ENCODE measurements at regions not wholly inside any gene's neighbourhood (a gene's known extent, or its start where the extent isn't known, plus 50 kb on each side); places are given as distances from the start of the nearest gene placed in this dataset.

DNA sequence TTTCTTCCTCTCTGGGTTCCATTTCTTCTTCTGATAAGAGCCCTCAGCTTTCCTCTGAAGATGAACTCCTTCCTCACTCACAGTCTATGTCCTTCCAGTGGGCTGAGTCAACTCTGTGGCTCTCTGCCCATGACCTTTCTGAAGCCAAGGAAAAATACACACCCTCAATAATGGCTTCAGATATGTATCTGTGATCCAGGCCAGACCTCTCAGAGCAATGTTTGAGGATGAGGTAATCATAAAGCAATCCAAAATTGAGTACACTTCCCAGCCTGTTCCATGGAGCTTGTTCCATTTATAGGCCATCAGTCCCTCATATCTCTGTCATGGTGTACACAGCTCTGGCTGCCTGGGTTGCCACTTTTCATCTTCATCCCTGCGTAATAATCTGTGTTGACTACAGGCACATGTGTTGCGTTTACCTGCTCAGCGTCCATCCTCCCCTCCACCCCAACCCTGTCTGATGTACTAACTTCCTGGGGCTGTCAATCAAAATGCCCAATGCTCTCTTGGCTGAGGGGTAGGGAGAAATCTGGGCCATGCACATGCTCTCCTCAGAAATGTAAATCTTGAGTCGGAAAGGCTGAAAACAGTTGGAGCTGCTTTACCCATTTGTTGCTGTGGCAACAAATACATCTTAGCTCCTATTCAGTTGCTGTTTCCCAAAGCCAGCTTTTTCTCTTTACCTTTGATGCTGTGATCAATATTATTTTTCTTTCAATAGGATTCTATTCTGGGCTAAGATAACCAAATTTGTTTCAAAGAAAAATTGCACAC is 377.8 kb upstream of the TMEM132C start:
- DNase-seq (ENCODE audit: low read depth) = no peak

- DNase-seq (ENCODE audit: low read depth) = no peak
Measured at GRCh38 chr12:127893895-127894609, 372.9 kb upstream of the TMEM132C start.

DNA sequence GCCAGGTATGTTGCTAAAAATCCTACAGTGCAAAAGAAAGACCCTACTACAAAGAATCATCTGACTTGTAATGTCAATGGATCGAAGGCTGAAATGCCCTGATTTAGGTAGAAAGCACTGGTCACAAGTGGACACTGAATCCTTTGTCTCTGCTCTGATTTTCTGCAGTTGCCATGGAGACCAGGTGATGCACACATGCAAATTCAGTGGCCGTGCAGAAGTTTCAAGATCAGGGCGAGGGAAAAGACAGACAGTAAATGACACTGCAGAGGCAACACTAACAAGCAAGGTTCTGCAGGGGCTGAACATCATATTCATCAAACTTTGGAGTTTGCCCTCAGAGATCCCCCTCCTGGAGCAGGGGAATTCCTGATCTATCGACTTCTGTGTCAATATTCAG is 370.3 kb upstream of the TMEM132C start:
- no peak for DNase-seq (ENCODE audit: low read depth)

- no peak for DNase-seq (ENCODE audit: low read depth)
Measured at GRCh38 chr12:127898616-127899015, 368.4 kb upstream of the TMEM132C start.

DNA sequence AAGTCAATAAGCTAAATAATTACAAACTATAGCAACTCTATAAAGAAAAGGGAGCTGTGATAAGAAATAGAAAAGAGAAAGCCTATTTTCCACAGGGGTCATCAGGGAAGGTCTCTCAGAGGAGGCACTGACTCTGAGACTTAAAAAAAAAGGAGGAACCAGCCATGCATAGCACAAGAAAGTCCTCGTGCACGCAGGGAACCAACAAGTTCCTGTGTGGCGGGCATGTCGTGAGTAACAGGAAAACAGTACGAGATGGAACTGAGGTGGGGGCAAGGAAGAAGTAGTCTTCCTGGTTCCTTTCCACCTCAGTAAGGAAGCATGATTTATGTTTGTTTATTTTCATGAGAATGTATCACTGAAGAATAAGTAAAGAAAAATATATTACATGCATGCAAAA is 367.0 kb upstream of the TMEM132C start:
- no peak for DNase-seq (ENCODE audit: low read depth)

DNA sequence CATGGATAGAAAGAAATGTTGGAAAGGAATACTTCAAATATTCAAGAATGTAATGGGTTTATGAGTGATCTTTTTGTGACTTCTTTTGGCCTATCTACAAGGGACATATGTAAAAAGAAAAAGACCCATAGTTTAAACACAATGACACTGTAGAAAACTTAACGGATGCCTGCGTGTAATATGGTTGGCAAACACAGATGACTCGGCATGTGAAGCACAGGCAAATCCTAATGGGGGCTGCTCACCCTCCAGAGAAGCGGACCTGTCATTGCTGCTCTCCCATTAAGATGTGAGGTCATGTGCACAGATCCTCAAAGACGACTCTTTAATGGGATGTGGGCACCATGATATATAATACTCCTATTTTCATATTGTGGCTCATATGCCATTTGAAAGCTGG is 366.6 kb upstream of the TMEM132C start:
- DNase-seq (ENCODE audit: low read depth) = no peak

DNA sequence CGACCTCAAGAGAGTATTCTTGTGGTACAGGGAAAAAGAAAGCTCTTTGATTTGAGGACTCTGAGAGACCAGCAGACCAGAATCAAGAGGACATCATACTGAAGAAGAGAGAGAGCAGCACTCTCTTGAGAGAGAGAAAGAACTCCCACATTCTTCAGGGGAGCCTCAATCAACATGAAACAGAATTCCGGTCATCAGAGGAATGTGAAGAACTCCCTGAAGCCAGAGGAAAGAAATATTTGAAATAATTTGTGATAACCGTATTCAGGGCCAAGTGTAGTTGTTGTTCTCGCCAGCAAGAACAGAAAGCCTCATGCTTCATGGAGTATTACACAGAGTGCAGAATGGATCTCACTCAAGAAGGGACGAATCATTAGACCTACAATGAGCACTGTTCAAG is 363.8 kb upstream of the TMEM132C start:
- DNase-seq (ENCODE audit: low read depth) = no peak

GRCh38 chr12:127909041-127909440 is 357.9 kb upstream of the TMEM132C start:
- no peak for DNase-seq (ENCODE audit: low read depth)

GRCh38 chr12:127911291-127911690 is 355.7 kb upstream of the TMEM132C start:
- DNase-seq (ENCODE audit: low read depth) = no peak

GRCh38 chr12:127912035-127912665 is 354.8 kb upstream of the TMEM132C start:
- DNase-seq (ENCODE audit: low read depth) = no peak

- no peak for DNase-seq (ENCODE audit: low read depth)
Measured at GRCh38 chr12:127923501-127923900, 343.5 kb upstream of the TMEM132C start.

DNA sequence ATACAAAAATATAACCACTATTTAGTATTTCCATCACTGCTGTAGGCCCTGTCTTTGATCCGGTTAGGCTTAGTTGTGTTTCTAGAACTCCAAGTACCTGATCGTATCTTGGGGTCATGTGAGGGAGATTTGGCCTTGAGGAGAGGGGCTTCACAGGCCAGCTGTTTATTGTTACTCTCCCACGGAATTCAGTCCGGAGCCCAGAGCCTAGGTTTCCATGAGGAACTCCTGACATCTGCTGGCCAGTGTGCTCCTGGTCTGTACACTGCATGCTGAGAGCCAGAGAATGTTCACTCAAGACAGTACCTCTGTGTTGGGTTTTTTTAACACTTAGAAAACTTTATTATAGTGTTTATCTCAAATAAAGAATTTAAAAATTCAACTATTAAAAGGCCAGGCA is 341.0 kb upstream of the TMEM132C start:
- no peak for DNase-seq (ENCODE audit: low read depth)

GRCh38 chr12:127928178-127928577 is 338.8 kb upstream of the TMEM132C start:
- DNase-seq (ENCODE audit: low read depth) = no peak

DNA sequence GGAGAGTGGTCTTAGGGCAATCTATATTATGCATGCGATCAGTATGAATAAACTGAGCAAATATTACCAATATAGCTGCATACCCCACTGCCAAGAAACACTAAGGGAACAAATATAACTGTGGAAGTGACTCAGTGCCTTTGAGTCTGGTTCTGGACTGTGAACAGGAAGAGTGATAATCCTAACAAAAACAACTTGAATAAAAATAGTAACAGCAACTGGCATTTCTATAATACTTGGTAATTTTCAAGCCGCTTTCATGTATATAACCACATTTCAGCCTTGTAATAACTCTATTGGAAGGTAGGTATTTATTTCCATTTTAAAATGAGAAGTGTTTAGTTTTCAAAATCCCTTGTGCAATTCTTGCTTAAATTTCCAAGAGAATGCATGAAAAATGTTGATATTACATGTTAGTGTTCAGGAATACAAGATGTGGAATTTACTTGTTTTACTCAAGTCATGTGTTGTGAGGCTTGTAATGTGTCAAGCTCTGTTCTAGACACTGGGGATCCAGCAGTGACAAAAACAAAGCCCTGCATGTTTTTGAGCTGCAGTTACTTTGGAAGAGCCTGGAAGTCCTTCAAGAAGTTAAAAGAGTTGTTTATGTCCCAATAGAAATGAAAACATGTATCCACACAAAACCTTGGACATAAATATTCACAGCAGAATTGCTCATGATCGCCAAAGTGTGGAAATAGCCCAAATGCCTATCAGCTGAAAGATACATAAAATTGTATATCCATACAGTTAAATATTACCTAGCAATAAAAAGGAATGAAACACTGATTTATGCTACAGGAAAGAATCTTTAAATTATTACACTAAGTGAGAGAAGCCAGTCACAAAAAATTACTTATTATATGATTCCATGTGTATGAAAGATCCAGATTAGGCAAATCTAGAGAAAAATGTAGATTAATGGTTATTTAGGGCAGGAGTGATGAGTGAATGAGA is 338.1 kb upstream of the TMEM132C start:
- DNase-seq (ENCODE audit: low read depth) = no peak

DNA sequence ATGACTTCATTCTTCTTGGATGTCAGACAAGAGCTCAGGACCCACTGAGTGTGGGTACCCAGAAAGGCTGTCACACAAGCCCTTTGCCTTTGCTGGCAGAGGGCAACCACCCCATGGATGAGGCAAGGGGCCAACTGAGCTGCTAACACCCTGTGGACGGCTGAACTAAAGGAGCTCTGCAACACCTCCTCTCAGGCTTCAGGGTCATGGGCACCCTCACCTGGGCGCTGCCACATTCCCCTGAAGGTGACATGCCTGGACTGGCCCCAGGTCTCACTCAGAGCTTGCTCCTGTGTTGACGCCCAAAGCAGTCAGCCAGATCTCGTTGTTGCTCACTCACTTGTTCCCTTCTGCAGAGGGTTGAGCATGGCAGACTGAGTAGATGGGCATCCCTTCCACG is 336.8 kb upstream of the TMEM132C start:
- DNase-seq (ENCODE audit: low read depth) = no peak

- DNase-seq (ENCODE audit: low read depth) = no peak
Measured at GRCh38 chr12:127934409-127934808, 332.6 kb upstream of the TMEM132C start.

- DNase-seq (ENCODE audit: low read depth) = no peak
Measured at GRCh38 chr12:127936463-127936862, 330.5 kb upstream of the TMEM132C start.

- no peak for DNase-seq (ENCODE audit: low read depth)
Measured at GRCh38 chr12:127941332-127941731, 325.6 kb upstream of the TMEM132C start.

DNA sequence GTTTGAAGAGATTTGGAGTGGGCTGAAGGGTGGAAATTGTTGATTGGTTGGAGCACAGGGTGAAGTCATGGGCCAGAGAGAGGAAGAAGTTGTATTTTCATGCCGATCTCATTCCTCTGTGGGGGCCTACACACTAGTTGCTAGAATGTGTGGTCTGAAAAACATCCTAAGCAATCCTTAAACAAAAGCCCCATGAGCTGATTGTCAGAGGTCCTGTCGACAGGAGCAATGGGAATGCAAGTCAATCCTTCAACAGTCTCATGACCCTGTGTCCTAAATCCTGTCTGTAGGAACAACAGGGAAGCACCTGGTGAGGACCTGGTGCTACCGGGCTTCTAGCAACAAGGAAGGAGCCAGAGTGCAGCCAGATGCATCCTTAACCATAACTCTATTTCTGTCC is 324.0 kb upstream of the TMEM132C start:
- no peak for DNase-seq (ENCODE audit: low read depth)

GRCh38 chr12:127943481-127944210 is 323.3 kb upstream of the TMEM132C start:
- DNase-seq (ENCODE audit: low read depth) = no peak

DNA sequence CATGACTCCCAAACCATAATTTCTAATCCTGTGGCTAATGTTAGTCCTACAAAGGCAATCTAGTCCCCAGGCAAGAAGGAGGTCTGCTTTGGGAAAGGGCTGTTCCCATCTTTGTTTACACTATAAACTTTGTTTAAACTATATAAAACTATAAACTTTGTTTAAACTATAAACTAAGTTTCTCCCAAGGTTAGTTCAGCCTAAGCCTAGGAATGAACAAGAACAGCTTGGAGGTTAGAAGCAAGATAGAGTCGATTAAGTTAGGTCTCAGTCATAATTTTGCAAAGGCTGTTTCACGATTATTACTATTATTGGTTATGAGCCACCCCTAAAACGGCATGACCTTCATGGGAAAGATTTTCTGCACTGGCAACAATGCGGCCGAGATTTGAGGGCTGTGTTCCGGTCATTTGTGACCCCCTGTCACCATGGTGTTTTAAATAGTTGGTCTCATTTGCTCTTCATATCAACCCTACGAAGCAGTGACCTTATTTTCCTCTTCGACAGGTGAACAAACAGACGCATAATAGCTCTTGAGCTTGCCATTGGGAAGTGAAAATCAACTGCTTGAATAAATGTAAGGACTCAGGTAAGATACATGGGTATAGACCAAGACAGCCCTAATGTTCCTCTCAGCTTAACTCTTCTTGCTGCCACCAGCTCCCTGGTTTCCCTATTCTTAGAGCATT is 322.6 kb upstream of the TMEM132C start:
- no peak for DNase-seq (ENCODE audit: low read depth)
